ENCODE measurements at regions not wholly inside any gene's neighbourhood (a gene's known extent, or its start where the extent isn't known, plus 50 kb on each side); places are given as distances from the start of the nearest gene placed in this dataset.
"Not testable (repeated sequence)": the region's sequence is repeated elsewhere in the genome, so short reads cannot be mapped to it uniquely, and the experiment has no call there.

GRCh38 chr9:22650145-22650544 lies 203.5 kb downstream of the DMRTA1 start:
- DNase-seq (ENCODE audit: low read depth in 2 of 2), result no peak

GRCh38 chr9:22650946-22651345 lies 204.3 kb downstream of the DMRTA1 start:
- DNase-seq (ENCODE audit: low read depth in 2 of 2), result no peak

DNA sequence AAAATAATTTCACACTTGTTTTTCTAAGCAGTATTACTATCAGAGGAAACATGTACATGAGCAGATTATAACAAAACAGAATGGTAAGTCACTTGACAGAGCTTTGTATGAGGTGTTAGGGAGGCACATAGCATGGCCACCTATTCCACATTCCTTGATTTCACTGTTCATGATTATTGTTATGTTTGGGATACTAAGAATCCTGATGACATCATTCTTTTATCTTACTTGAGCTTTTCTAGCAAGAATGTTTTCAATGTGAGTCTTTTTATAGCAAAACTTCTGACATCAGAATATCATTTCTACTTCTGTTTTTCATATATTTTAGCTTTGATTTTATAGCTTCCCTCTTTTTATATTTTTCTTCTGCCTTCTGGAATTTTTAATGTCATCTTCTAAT lies 208.2 kb downstream of the DMRTA1 start:
- no peak for DNase-seq (ENCODE audit: low read depth in 2 of 2)

- DNase-seq (ENCODE audit: low read depth in 2 of 2), result no peak
Measured at GRCh38 chr9:22657713-22658112, 211.1 kb downstream of the DMRTA1 start.

DNA sequence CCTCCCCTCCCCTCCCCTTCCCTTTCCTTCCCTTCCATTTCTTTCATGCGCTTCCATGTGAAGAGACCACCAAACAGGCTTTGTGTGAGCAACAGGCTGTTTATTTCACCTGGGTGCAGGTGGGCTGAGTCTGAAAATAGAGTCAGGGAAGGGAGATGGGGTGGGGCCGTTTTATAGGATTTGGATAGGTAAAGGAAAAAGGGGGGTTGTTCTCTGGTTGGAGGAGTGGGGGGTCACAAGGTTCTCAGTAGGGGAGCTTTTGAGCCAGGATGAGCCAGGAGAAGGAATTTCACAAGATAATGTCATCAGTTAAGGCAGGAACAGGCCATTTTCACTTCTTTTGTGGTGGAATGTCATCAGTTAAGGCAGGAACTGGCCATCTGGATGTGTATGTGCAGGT lies 211.9 kb downstream of the DMRTA1 start:
- not testable (repeated sequence) for DNase-seq (ENCODE audit: low read depth in 2 of 2)

- DNase-seq (ENCODE audit: low read depth in 2 of 2), result no peak
Measured at GRCh38 chr9:22682536-22682935, 235.9 kb downstream of the DMRTA1 start.

DNA sequence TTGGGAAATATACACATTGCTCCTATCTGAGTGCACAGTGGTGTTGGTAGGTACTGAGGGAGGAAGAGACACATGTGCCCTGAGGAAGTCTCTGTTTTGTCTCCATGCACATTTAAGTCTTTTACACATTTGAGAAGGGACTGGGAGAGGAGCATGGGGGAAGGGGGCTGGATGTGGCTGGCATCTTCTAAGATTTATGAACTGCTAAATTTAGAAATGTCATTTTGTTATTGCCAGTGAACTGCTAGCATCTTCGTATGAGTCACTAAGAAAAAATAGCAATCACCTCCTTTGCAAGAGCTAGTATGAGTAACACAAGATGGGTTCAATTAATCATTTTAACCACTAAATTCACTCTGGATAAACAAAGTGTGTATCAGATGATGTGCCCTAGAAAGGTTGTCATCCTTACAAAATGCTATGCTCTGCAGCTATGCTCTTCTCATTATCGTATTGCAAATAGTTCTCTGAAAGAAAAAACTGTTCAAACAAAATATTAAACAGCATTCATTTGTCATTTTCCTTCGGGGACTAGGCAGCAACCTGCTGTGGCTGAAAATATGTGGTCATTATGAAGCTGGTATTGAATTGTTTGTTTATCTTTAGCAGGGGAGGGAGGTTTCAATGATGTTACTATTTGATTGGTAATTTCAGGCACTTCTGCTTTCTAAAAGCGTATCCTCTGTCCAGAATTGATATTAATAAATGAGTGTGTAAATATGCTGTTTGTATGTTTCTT lies 236.5 kb downstream of the DMRTA1 start:
- peak; percentile 71 to 75 for DNase-seq (ENCODE audit: low read depth in 2 of 2)

DNA sequence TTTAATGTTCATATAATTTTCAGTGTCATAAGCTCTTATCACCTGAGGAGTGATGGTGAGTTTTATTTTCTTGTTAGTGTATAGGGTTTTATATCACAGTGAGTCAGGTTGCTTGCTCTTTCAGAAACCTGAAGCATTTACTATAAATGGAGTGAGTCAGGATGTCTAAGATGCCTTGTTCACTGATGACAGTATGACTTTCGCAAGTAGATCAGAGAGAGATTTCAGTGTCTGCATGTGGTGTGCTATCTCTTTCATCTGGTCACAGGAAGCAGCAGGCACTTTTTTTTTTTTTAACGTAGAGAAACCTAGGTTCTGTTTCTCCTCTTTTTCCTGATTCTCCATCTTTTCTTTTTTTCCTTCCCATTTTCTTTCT lies 237.1 kb downstream of the DMRTA1 start:
- DNase-seq (ENCODE audit: low read depth in 2 of 2), result peak; percentile 58 to 60

DNA sequence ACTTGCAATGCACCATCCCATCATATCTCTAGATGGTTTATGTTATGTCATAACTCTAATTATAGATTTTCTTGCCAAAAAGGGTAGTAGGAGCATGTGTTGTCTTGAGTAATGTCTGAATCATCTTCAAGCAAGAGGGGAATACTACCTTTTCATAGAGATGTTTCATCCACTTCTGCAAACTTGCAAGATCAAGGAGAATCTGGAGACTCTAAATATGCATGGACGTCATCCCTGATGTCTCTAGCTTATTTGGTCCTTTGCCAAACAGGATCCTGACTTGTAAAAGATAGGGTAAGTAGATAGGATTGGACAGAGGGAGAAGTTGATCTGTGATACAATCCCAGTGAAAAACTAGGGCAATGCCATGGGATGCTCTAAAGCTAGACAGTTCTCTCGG lies 246.5 kb downstream of the DMRTA1 start:
- DNase-seq (ENCODE audit: low read depth in 2 of 2), result no peak

DNA sequence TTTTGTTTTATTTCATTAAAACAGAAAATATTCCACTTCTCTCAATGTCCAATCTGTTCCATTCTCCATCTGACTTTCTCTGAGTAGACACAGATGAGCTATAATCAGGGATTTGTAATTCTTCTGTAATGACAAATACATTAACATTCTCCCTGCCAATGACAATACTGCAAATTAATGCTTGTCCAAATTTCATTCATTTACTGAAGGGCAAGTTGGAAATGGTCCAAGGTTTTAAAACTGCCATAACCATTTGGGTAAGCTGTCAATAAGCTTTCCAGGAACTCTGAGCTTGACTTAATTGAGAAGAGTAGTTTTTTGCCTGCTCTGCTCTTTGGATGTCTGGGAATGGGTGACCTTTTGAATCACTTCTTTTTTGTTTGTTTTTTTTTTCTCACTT lies 253.5 kb downstream of the DMRTA1 start:
- no peak for DNase-seq (ENCODE audit: low read depth in 2 of 2)

- DNase-seq (ENCODE audit: low read depth in 2 of 2), result no peak
Measured at GRCh38 chr9:22718653-22719052, 272.0 kb downstream of the DMRTA1 start.

GRCh38 chr9:22722492-22722891 lies 275.9 kb downstream of the DMRTA1 start:
- DNase-seq (ENCODE audit: low read depth in 2 of 2), result no peak

DNA sequence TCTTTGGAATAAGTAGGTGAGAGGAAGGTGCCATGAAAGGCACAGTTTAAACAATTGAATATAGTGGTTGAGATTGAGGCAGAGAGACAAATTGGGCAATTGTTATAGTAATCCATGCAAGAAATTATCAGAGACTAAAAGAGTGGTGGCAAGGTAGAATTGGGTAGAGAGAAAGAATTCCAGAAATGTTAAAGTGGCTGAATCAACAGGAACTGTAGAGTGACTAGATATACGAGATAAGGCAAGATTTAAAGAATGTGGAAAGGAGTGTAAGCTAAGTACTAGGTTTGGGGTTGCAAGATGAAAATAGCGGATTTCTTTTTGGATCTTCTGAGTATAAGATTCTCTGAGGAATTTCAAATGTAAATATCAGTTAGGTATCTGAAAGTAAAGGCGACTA lies 285.2 kb downstream of the DMRTA1 start:
- no peak for DNase-seq (ENCODE audit: low read depth in 2 of 2)

GRCh38 chr9:22739712-22740111 lies 293.1 kb downstream of the DMRTA1 start:
- DNase-seq (ENCODE audit: low read depth in 2 of 2), result no peak

- DNase-seq (ENCODE audit: low read depth in 2 of 2), result no peak
Measured at GRCh38 chr9:22740781-22741180, 294.2 kb downstream of the DMRTA1 start.

DNA sequence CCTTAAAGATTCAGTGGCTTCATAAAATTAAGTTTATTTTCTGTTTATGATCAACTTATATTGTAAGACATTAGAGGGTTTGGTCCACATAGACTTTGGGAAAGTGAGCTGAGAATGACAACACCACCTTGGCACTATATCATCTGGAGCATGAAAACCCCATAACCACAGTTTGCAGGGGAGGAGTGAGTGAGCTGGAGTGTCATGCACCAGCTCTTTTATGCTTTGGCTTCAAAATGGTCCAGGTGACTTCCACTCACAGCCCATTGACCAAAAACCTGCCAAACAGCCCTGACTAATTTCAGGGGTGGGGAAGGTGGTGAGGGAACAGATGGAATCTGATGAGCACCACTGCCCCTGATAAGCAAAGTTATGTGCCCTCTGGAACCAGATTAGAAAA lies 295.8 kb downstream of the DMRTA1 start:
- no peak for DNase-seq (ENCODE audit: low read depth in 2 of 2)

DNA sequence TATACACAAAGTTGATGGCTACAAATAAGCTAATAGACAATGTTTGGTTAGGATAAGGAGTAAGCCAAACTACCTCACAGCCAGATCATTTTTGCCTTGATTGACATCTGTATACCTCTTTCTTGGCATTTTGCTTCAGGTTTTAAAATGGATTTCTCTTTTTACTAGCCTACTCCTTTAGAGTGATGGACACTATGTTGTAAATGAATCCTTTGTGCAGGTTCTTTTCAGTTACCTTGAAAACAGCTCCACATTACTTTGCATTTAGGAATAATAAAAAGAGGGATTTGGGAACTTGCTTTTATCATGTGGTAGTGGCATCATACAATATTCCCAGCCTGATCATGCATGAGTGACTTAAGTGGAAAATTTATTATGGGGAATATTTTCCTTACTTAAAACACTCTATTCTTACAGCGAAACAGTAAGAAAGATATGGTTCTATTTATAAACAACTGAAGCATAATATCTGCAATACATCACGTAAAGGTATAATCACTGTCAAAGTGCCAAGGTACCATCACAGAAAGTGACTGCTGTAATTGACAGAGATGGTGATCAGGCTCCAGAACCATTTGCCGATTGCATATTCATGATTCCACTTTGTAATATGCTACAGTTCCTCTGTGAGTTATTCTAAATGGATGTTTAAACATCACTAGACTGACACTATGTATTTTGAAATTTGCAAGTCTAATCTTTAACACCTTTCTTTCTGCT lies 327.0 kb downstream of the DMRTA1 start:
- DNase-seq (ENCODE audit: low read depth in 2 of 2), result no peak

- DNase-seq (ENCODE audit: low read depth in 2 of 2), result no peak
Measured at GRCh38 chr9:22790329-22790728, 343.7 kb downstream of the DMRTA1 start.

DNA sequence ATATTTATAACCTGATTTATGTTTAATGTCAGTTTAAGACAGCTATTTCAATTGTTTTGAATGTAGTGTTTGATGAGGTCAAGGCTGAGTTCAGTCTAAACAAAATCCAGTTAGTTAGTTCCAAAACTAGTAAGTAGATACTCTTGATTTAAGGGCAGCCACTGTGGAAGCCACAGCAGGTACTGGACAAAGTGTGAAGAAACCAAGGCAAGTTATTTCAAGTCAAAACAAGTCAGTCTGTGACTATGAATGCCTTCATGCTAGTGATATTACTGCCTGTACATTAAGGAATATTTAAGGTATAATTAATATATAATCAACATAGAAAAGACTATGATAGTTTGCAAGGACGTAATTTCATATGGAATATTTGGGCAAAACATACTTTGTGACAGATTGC lies 362.3 kb downstream of the DMRTA1 start:
- DNase-seq (ENCODE audit: low read depth in 2 of 2), result no peak

GRCh38 chr9:22809371-22809770 lies 362.7 kb downstream of the DMRTA1 start:
- no peak for DNase-seq (ENCODE audit: low read depth in 2 of 2)

GRCh38 chr9:22813529-22813928 lies 366.9 kb downstream of the DMRTA1 start:
- DNase-seq (ENCODE audit: low read depth in 2 of 2), result peak; percentile 13 to 20

DNA sequence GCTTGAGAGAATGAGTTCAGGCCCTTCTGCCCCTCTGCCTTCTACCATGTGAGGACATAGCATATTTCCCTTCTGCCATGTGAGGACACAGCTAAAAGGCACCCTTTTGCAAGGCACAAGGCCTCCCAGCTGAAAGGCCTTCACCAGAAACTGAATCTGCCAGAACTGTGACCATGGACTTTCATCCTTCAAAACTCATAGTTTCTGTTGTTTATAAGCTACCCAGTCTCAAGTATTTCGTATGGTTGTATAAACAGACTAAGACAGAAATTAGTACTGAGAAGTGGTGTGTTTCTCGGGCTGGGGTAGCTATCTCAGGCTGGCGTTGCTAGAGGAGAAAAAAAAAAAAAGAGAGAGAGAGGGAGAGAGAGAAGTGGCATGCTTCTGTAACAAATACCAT lies 368.6 kb downstream of the DMRTA1 start:
- no peak for DNase-seq (ENCODE audit: low read depth in 2 of 2)

DNA sequence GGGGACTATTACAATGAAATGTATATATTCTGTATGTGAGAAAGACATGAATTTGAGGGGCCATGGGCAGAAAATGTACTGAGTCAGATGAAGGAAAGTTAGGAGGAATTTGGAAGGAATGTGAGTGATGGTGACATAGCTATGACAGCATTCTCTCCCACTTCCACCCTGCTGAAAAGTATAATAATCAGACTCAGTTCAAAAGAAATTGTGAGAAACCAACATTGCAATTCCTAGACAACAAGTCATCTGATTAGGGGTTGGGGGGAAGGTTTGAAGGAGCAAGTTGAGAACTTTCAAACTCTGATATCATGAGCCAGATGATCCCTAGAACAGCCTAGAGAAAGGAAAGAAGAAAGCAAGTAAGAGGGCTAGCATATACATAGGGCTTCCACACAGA lies 370.6 kb downstream of the DMRTA1 start:
- DNase-seq (ENCODE audit: low read depth in 2 of 2), result peak; percentile 49 to 53

- DNase-seq (ENCODE audit: low read depth in 2 of 2), result no peak
Measured at GRCh38 chr9:22829236-22829635, 382.6 kb downstream of the DMRTA1 start.

All from fibroblast of skin of left biceps (primary cell).